HL-60 (cell line): ENCODE measurements at regions not wholly inside any gene's neighbourhood (a gene's known extent, or its start where the extent isn't known, plus 50 kb on each side); places are given as distances from the start of the nearest gene placed in this dataset.
A peak's percentile ranks its signal among the peaks of the same experiment; 100 is the strongest.

Experiments
- DNase-seq, 2 experiments: peaks; one replicate each; pipeline ENCODE4 v3.0.0-alpha.2; 2010 to 2020; ENCODE audit warnings: low read depth in 1 of 2, low spot score in 1 of 2
- H3K27ac ChIP-seq: fragments of 250-450 bp; sonication (Bioruptor Pico); replicated peaks from 2 replicates; pipeline ENCODE4 v1.5.1; 2020; ENCODE audit warnings: mild to moderate bottlenecking, moderate library complexity
- H3K27me3 ChIP-seq: fragments of 250-450 bp; sonication (Bioruptor Pico); 2 replicates; pipeline ENCODE4 v1.5.1; 2021; ENCODE audit warnings: mild to moderate bottlenecking, moderate library complexity; ENCODE audit not compliant: insufficient read depth, poor library complexity, severe bottlenecking
- H3K4me3 ChIP-seq: replicated peaks from 2 replicates; pipeline ENCODE4 v1.5.1; 2011; ENCODE audit warnings: mild to moderate bottlenecking, control low read depth, low read length; ENCODE audit not compliant: insufficient read depth
- CTCF ChIP-seq: IDR thresholded peaks from one replicate; pipeline ENCODE4 v1.5.1; 2011; ENCODE audit warnings: low read length, control low read depth, inconsistent platforms; ENCODE audit not compliant: insufficient read depth
- GABPA ChIP-seq: IDR thresholded peaks from 2 replicates; pipeline ENCODE4 v1.6.1; 2012; ENCODE audit warnings: low read depth
- POLR2AphosphoS5 ChIP-seq: IDR thresholded peaks from 2 replicates; pipeline ENCODE4 v1.6.1; 2012; ENCODE audit warnings: low read depth
- REST ChIP-seq: IDR thresholded peaks from 2 replicates; pipeline ENCODE4 v1.6.1; 2012; ENCODE audit warnings: low read depth; ENCODE audit not compliant: insufficient replicate concordance
- SPI1 ChIP-seq: IDR thresholded peaks from 2 replicates; pipeline ENCODE4 v1.6.1; 2012; ENCODE audit warnings: low read depth, mild to moderate bottlenecking, borderline replicate concordance

- TF ChIP-seq SPI1 (no peak), GABPA (no peak), CTCF (no peak), POLR2AphosphoS5 (no peak)
- no peaks in the 10 kb centered on the region for H3K27me3 ChIP-seq
- DNase-seq: no peak
- no peak overlapping the region for H3K4me3 ChIP-seq
- no peak overlapping the region for H3K27ac ChIP-seq
These were observed 93.6 kb upstream of the DHX15 start for GRCh38 chr4:24677909-24678308.

GRCh38 chr4:24680746-24681448 lies 96.5 kb upstream of the DHX15 start:
- no peak overlapping the region for H3K4me3 ChIP-seq
- TF ChIP-seq CTCF (no peak), REST (no peak), POLR2AphosphoS5 (no peak), SPI1 (no peak), GABPA (no peak)
- no peak for DNase-seq
- no peak overlapping the region for H3K27ac ChIP-seq
- no peaks in the 10 kb centered on the region for H3K27me3 ChIP-seq

- peak in 1 of 2 experiments; percentile 65 for DNase-seq
These were observed 98.8 kb upstream of the DHX15 start for GRCh38 chr4:24683116-24683515.

More at GRCh38 chr4:24683116-24683515, 98.8 kb upstream of the DHX15 start:
- no peak overlapping the region for H3K27ac ChIP-seq
- H3K4me3 ChIP-seq: no peak overlapping the region
- peak; percentile 73; the same call in 1 of the 2 replicates for TF ChIP-seq SPI1
- TF ChIP-seq REST: no peak
- H3K27me3 ChIP-seq: no peaks in the 10 kb centered on the region
